ENCODE measurements at regions not wholly inside any gene's neighbourhood (a gene's known extent, or its start where the extent isn't known, plus 50 kb on each side); places are given as distances from the start of the nearest gene placed in this dataset.

GRCh38 chr2:104179644-104180043, 674.3 kb upstream of the POU3F3 start:
- DNase-seq = no peak

- DNase-seq = no peak
Observed at GRCh38 chr2:104200533-104201168, 653.3 kb upstream of the POU3F3 start.

- no peak for DNase-seq
Observed at GRCh38 chr2:104213758-104214157, 640.2 kb upstream of the POU3F3 start.

- DNase-seq = no peak
Observed at GRCh38 chr2:104215269-104216161, 638.4 kb upstream of the POU3F3 start.

- no peak for DNase-seq
Observed at GRCh38 chr2:104233591-104233990, 620.3 kb upstream of the POU3F3 start.

GRCh38 chr2:104236491-104236890, 617.4 kb upstream of the POU3F3 start:
- DNase-seq = no peak

- DNase-seq = no peak
Observed at GRCh38 chr2:104240984-104241383, 612.9 kb upstream of the POU3F3 start.

GRCh38 chr2:104249629-104250028, 604.3 kb upstream of the POU3F3 start:
- no peak for DNase-seq

GRCh38 chr2:104250635-104251034, 603.3 kb upstream of the POU3F3 start:
- no peak for DNase-seq

GRCh38 chr2:104254017-104254416, 599.9 kb upstream of the POU3F3 start:
- no peak for DNase-seq

- no peak for DNase-seq
Observed at GRCh38 chr2:104262714-104263113, 591.2 kb upstream of the POU3F3 start.

GRCh38 chr2:104279646-104280045, 574.3 kb upstream of the POU3F3 start:
- DNase-seq = no peak

GRCh38 chr2:104280216-104280615, 573.7 kb upstream of the POU3F3 start:
- DNase-seq = no peak

GRCh38 chr2:104286841-104287240, 567.1 kb upstream of the POU3F3 start:
- no peak for DNase-seq

GRCh38 chr2:104289651-104290565, 564.0 kb upstream of the POU3F3 start:
- DNase-seq = no peak

- DNase-seq = no peak
Observed at GRCh38 chr2:104290566-104290891, 563.4 kb upstream of the POU3F3 start.

GRCh38 chr2:104312684-104313083, 541.2 kb upstream of the POU3F3 start:
- no peak for DNase-seq

GRCh38 chr2:104318001-104318665, 535.8 kb upstream of the POU3F3 start:
- DNase-seq = no peak

- no peak for DNase-seq
Observed at GRCh38 chr2:104321116-104321795, 532.7 kb upstream of the POU3F3 start.

- no peak for DNase-seq
Observed at GRCh38 chr2:104321796-104322349, 532.0 kb upstream of the POU3F3 start.

- DNase-seq = no peak
Observed at GRCh38 chr2:104332731-104333130, 521.2 kb upstream of the POU3F3 start.

GRCh38 chr2:104337869-104338268, 516.0 kb upstream of the POU3F3 start:
- no peak for DNase-seq
